ENCODE measurements at regions not wholly inside any gene's neighbourhood (a gene's known extent, or its start where the extent isn't known, plus 50 kb on each side); places are given as distances from the start of the nearest gene placed in this dataset.

GRCh38 chr15:29589416-29589815 lies 232.9 kb downstream of the TJP1 start:
- no peak for TF ChIP-seq EZH2 (IDR thresholded peaks at IDR 0.05; ENCODE audit: insufficient read depth, poor library complexity, severe bottlenecking)
- no peak for TF ChIP-seq EZH2phosphoT487 (IDR thresholded peaks at IDR 0.05; ENCODE audit: insufficient read depth, low read depth)
